NCI-H2107 (cell line): ENCODE measurements at regions not wholly inside any gene's neighbourhood (a gene's known extent, or its start where the extent isn't known, plus 50 kb on each side); places are given as distances from the start of the nearest gene placed in this dataset.

Source experiments
- DNase-seq: peaks from one replicate; lab custom pipeline; 2025; lab: John Stamatoyannopoulos, UW

DNA sequence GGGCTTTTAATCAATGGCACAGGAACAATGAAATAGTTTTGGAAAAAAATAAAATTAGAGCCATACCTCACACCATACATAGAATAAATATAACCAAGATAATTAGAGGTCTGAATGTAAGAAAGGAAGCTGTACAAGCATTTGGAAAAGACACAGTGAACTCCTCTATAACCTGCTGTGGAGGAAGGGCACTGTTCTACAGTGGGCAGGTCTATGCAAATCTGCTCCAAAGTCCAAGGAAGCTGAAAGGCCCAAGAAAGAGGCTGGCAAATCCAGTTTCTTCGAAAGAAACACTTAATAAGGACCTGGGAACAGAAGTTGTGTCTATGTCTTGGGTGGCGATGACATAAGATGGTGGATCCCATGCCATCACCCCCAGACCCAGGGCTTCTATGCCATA, 169.4 kb upstream of the RALGAPA2 start:
- no peak for DNase-seq

DNA sequence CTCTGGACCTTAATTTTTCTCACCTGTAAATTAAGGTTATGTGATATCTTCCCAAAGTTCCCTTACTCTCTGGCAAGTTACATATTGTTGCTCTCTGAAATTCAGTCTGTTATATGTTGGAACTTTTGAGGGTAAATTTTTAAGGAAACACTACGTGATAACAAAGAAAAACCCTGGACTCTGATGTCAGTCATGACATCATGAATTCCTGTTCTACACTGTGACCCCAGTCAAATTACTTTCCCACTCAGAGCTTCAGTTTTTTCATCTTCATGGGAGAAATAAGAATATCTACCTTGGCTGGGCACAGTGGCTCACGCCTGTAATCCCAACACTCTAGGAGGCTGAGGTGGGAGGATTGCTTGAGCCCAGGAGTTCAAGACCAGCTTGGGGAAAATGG, 164.6 kb upstream of the RALGAPA2 start:
- no peak for DNase-seq

DNA sequence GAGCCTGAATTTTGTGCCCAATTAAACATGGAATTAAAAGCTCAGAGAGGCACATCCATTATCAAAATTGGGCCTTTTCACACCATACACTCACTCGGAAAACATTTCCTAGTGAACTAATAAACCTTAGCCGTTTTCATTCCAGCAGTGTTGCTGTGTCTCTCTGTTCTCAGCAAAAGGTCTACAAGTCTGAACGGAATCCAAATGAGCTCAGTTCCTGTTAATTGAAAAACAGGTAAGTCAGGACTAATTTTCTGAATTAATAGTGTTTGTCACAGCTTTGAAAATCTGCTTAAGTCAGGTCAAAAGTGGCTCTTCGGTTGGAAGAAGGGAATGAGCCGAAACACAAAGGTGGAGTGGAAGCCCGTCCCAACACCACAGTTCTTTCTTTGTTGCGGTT, 163.3 kb upstream of the RALGAPA2 start:
- DNase-seq = no peak

DNA sequence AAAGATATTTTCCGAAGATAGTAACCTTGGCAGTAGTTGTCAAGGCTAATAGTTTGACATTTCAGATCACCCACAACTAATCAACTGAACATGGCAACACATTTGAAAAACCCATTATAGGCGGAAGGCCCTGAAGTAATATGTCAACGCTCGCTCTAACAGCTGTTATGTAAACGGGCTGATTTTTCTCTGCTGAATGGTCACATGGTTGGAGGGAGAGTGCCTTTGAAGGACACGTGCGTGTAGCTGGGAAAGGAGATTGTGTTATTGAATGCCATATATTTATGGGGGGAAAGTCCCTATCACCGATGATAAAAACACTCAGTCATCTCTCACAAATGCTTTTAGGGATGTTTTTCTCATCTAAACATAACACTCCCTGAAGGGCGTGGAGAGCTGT, 160.0 kb upstream of the RALGAPA2 start:
- no peak for DNase-seq

DNA sequence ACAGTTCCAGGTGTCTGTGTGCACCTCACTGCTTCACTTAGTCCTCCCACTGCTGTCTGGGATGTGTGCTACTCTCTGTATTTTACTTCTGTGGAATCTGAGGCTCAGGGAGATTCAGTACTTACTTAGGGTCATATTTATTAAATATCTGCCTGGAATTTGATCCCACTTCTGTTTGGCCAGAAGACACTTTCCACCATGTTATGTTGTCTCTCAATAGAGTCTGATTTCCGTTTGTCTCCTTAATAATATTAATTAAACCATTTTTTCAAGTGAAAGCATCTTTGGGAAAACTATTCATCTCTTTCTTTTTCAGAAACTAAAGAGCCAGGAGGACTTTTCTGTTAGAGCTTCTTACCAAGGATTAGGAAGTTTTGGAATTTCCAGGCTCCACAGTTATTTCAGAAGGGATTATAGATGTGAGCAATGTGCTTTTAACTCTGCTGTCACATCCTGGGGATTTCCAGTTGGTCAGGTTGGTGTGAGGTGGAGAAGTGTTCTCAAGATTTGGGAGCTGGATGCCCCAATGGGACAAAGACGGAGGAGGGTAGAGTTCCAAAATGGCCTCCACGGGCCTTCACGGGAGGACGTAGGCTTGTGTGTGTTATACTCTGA, 156.8 kb upstream of the RALGAPA2 start:
- DNase-seq = no peak

DNA sequence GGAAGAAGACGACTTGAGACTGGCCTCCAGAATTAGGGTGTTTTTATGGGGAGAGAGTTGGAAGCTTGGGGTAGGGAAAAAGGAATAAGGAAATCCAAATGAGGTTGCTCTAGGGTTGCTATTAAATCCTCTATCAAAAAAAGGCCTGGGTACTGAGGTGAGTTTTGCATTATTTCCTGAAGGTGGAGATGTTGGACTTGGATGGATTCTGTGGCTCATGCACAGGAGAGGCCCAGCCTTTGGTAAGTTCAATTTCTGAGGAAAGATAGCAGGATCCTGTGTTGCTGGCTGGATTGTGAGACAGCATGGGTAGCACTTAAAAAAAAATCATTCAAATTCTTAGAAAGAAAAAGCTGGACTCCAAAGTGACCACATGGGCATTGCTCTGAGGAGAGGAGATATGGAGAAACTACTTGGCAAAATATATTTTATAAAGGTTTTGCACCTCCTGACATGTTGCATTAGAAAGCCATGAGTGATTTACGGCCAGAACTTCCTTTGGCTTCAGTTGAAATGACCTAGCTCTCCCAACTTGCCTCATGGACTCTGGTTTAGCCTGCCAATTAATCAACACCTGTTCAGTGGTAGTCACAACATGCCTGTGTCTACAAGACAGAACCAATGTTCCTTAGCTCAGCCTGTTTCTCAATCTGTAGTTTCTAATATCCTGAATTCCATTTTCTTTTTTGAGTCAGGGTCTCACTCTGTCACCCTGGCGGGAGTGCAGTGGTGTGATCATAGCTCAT, 152.1 kb upstream of the RALGAPA2 start:
- no peak for DNase-seq

DNA sequence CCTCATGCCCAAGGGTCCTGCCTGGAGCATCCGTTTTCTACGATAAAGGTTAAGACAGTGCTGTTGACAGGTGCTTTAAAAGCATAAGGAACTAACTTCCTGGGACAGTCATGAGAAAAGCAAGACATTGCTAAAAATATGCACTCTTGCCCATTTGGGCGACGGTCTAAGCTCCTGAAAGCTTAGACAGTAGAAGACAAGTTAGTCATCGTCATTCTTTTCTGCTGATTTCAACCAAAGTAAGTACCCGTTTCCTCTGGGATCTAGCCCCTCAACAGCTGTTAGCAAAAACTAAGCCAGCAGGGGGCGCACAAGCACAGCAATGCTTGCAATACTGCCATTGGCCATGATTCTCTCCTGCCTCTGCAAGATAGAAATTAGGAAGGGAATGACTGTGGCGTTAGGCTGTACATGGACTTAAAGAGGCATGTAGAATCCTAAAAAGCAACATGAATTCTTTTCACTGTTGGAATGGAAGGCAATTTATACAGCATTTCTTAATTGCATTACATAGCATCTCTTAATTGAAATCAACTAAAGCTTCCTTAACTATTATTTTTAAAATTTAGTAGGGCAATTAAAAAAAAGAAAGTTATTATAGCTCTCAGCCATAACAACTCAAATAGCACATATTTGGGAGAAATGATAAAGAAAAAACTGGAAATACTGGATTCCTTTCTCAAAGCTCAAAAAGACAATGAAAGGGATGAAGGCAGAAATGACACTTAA, 147.8 kb upstream of the RALGAPA2 start:
- peak; percentile 52 for DNase-seq

DNA sequence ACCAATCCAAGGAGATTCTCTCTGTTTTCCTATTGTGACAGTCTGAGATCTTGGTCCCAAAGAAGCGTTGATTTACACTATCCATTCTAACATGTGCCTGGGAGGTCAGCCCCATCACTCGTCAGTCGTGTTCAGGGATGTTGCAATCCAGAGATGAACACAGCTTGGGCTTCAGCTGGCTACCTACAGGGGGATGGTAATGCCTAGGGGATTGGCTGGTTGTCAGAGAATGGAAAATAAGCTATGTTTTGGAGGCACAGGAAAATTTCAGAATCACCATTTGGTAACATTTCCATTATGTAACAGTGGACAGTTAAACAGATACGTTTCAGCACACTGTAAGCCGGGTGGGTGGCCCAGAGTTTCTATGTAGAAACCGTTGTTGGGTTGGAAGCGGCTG, 147.1 kb upstream of the RALGAPA2 start:
- no peak for DNase-seq

DNA sequence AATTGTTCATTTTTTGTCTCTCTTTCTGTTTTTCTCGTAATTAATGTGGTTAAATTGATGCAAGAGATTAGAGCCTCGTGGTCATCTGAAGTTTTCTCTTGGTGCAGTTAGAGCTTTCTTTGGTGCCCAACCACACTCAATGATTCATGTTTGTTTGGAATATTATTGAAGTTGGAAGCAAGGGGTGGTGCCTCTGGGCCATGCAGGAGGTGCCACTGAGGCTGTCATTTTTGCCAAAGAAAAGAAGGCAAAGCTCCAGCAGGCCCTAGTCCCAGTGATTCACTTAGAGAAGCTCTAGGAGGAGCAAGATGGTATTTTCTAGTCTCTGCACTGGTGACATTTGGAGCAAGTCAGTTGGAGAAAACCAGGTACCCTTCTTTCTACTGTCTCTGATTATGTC, 144.5 kb upstream of the RALGAPA2 start:
- no peak for DNase-seq

DNA sequence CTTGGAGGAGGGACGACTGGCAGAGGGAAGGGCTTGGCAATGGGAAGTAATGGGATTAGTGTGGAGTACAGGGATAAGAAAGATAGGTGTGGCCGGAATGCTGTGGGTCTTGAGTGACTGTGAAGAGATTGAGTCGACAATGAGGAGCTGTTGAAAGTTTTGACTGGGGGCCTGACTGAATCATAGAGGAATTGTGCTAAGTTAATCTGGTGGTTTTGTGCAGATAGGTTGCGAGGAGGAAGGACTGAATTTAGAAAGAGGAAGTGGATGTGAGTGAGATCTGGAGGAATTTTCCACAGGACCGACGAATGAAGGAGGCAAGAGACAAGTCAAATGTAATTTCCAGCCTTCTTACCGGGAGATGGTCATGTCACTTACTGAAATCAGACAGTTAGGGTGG, 143.9 kb upstream of the RALGAPA2 start:
- no peak for DNase-seq

DNA sequence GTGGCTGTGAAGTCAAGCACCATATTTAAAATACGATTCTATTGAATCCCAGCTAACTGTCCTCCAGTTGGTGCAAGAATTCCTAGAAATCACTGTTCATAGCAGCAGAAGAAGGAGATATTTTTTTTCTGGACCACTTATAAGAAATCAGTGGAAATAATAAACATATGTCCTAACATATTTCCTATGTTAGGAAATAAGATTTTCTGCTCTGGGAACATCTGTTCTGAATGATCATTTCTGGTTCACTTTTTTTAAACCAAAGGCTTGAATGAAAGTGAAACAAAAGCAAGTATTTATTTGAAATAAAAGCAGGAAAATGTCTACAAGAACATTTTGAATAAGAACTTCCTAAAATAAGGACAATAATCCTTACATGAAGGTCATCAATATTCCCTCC, 138.9 kb upstream of the RALGAPA2 start:
- DNase-seq = no peak

DNA sequence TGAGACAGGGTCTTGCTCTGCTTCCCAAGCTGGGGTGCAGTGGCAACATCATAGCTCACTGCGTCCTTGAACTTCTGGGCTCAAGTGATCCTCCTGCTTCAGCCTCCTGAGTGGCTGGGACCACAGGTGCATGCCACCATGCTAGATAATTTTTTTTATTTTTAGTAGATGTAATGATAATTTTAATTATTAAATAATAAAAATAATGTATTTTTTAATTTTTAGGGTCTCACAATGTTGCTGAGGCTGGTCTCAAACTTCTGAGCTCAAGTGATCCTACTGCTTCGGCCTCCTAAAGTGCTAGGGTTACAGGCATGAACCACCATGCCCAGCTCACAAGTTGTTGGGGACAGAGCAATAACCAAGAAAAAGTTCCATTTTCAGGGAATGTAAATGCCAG, 138.0 kb upstream of the RALGAPA2 start:
- no peak for DNase-seq

DNA sequence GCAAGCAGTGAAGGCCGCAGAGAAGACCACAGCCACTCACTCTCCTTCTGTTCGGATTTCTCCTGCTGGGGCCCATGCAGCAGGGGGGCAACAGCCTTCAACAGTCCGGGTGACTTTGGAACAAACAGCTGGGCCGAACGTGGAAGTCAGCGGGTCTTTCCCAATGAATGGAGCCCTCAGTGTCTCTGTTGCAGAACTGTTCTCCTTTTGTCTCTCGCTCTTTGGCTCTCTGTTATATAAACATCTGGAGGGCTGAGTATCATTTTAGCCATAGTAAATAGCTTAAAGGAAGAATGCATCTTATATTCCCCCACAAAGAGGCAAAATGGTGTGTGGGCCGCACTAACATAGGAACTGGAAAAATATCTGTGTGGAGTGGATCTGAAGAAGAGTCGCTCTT, 136.7 kb upstream of the RALGAPA2 start:
- DNase-seq = no peak

DNA sequence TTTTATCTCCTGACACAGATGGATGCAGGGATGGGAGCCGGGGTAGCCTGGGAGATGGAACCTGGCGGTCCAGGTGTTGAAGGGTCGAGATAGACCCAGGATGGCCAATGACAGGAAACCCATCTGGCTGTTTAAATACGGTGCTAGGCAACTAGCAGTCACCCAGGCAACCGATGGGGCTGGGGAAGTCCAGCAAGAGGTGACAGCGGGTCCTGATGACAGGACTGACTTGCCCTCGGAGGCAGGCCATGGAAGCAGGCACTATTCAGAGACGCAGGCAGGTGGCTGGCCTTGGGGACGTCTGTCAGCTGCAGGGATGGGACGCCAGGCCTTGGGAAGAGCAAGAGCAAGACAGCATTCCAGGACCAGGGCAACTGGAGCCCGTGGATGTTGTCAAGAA, 135.4 kb upstream of the RALGAPA2 start:
- no peak for DNase-seq

DNA sequence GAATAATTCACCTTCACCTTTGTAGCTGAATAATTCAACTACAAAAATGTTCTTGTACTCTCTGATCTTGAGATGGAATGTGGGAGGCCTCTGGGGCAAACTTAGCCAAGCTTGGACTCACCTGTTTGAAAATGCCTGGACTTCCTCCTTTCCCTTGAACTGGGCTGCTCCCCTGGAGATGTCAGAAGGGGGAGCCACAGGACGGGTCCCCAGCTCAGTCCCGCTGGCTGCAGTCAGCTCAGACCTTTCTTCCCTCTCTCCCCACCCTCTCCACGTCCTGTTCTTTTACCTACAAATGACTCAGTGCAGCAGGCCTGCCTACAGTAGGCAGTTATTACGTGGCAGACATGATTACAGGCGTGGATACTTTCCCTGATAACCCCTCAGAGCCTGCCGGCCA, 131.5 kb upstream of the RALGAPA2 start:
- no peak for DNase-seq

DNA sequence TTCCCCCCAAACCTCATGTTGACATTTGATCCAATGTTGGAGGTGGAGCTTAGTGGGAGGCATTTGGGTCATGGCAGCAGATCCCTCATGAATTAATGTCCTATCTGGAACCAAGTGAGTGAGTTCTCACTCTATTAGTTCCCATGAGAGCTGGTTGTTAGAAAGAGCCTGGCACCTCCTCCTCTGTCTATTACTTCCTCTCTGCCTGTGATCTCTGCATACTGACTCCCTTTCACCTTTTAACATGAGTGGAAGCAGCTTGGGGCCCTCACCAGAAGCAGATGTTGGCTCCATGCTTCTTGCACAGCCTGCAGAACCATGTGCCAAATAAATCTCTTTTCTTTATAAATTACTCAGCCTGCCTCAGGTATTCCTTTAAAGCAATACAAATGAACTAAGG, 127.3 kb upstream of the RALGAPA2 start:
- no peak for DNase-seq

DNA sequence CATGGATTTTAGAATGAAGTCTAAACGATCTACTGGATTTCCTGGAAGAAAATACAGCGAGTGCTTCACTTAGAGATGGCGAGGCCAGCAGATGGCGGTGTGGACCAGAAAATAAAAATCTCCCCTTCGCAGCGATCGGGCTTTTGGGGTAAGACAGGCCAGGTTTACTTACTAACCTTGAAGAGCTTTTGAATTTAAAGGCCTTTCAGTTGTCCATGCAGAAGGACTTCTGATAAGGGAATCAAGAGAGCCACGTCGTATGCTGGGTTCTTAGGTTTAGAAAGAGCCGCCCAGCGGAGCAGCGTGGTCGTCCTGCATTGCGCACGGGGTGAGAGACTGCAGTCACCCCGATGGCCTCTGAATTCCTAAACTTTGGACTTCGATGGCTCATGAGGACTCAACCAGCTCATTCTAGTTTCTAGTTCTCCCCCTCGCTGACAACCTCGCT, 125.2 kb upstream of the RALGAPA2 start:
- DNase-seq = peak; percentile 11

DNA sequence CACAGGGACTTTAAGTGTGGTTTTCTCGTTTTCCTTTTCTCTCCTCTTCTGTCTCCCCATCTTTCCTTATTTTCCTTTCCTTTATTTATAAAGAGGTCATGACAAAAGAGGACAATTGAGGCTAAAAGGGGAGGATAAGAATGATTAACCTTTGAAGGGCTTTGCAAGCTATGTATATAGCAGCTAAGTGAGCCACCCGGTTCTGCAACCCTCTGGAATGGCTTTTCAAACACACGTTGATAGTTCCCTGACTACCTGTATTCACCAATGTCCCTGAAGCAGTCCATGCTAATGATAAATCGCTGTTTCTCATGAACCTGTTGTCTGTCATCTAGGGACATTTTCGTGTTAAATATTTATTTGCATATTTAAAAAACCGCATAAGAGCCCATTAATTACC, 124.4 kb upstream of the RALGAPA2 start:
- no peak for DNase-seq

DNA sequence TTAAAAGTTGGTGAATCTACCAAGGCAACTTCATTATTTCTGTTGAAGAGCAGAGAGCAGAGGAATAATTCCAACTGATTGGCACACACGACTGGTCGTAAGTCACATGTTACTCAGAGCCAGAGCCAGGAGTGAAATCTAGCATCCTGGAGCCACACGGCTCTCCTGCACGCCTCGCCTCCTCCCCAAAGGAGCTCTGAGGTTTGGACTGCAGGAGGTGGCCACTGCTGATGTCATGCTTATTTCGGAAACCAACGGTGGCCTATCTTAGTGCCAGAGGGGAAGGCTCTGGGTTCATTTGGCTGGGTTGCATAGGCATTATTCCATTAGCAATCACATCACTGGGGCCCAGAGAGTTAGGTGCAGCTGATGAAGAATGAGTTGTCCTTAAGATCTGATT, 123.5 kb upstream of the RALGAPA2 start:
- no peak for DNase-seq

DNA sequence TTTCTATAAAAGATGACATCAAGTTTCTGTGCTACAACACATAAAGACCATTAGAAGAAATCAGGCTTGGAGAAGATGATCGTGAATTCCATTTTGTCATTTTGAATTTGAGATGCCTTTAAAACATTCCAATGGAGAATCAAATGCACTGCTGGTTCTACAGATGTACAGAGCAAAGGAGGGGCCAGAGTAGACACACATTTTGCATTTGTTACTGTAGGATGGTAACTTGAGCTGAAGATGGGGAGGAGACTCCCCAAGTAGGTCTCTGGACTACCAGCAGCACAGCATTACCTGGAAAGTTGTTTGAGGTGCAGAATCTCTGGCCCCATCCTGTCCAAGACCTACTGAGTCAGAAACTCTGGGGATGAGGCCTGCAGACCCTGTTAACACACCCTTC, 121.6 kb upstream of the RALGAPA2 start:
- DNase-seq = no peak

DNA sequence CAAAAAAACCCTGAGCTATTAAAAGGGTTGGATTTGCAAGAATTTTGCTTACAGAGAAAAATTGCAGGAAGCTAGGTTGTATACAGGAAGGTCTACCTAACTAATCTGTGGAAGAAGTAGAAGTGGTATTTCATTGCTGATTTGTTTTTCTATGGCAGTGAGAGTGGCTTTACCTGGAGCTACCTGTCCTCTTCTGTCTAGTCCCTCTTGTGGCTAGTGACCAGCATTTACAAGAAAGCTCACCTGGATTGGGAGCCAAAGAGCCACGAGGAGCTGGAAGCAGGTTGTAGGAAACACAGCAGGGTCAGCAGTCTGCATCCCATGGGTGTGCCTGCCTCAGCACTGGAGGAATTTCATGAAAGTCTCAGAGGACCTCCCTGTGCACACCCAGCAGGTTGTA, 120.3 kb upstream of the RALGAPA2 start:
- DNase-seq = no peak

DNA sequence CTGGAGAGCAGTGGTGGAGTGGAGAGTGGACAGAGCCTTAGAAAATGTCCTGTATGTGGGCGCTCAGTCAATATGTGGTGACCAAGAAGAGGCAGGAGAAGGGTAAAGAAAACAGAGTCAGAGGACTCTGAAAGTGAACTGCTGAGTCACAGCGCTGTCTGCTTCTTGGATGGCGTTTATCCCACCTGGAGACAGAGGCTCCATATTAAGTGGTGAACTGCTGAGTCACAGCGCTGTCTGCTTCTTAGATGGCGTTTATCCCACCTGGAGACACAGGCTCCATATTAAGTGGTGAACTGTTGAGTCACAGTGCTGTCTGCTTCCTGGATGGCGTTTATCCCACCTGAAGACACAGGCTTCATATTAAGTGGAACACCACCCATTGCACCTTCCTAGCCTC, 119.3 kb upstream of the RALGAPA2 start:
- DNase-seq = no peak

DNA sequence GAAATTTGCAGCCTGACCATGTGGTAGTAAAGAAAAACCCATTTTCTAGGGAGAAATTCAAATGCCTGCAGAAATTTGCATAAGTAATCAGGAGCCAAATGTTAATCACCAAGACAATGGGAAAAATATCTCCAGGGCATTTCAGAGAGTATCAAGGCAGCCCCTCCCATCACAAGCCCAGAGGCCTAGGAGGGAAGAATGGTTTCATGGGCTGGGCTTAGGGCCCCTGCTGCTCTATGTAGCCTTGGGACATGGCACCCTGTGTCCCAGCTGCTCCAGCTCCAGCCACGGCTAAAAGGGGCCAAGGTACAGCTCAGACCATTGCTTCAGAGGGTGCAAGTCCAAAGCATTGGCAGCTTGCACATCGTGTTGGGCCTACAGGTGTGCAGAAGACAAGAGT, 117.2 kb upstream of the RALGAPA2 start:
- DNase-seq = no peak
